GM12872 (cell line): ENCODE measurements at regions not wholly inside any gene's neighbourhood (a gene's known extent, or its start where the extent isn't known, plus 50 kb on each side); places are given as distances from the start of the nearest gene placed in this dataset.

Experiments used
- TF ChIP-seq, protein P1 (sequence below): IDR thresholded peaks from 3 replicates; pipeline ENCODE4 v1.5.1; 2011; ENCODE audit warnings: low read depth, mild to moderate bottlenecking, low read length, moderate library complexity; ENCODE audit not compliant: insufficient read depth

DNA sequence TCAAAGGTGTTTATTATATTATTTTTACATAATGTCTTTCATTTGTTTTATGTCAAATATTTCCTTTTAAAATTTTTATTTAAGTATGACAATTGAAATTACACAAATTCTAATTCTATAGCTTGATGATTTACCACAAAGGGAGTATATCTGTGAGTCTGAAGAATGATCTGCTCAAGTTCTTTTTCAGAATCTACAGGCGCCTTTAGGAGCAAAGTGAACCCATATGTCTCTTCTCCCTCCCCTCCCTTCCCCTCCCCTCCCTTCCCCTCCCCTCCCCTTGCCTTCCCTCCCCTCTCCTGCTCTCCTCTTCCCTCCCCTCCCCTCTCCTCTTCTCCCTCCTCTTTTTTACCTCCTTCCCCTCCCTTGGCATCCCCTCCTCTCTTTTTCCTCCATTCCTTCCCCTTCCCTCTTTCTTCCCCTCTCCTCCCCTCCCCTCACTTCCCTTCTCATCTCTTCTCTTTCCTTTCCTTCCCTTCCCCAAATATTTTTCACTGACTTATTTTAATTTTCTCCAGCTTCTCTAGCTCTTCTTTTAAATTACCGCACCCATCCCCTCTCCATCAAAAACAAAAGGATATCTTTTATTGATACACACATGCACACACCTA is 495.3 kb upstream of the PIK3R1 start:
- TF ChIP-seq, protein P1, sequence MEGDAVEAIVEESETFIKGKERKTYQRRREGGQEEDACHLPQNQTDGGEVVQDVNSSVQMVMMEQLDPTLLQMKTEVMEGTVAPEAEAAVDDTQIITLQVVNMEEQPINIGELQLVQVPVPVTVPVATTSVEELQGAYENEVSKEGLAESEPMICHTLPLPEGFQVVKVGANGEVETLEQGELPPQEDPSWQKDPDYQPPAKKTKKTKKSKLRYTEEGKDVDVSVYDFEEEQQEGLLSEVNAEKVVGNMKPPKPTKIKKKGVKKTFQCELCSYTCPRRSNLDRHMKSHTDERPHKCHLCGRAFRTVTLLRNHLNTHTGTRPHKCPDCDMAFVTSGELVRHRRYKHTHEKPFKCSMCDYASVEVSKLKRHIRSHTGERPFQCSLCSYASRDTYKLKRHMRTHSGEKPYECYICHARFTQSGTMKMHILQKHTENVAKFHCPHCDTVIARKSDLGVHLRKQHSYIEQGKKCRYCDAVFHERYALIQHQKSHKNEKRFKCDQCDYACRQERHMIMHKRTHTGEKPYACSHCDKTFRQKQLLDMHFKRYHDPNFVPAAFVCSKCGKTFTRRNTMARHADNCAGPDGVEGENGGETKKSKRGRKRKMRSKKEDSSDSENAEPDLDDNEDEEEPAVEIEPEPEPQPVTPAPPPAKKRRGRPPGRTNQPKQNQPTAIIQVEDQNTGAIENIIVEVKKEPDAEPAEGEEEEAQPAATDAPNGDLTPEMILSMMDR = no peak

DNA sequence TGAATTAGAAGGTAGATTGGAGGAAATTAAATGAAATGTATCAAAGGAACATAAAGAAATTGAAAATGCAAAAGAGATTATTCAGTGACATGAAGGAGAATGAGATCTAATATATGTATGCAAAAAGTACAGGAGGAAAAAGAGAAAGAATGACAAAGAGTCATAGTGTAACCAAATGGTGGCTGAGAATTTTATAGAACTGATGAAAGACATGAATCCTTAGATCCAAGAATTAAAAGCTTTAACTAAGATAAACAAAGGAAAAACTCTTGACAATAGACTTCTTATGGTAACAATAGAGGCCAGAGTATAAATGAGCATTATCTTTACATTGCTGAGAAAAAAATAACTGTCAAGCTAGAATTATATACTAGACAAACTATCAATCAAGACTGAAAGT is 505.4 kb upstream of the CD180 start:
- TF ChIP-seq, protein P1 = no peak

DNA sequence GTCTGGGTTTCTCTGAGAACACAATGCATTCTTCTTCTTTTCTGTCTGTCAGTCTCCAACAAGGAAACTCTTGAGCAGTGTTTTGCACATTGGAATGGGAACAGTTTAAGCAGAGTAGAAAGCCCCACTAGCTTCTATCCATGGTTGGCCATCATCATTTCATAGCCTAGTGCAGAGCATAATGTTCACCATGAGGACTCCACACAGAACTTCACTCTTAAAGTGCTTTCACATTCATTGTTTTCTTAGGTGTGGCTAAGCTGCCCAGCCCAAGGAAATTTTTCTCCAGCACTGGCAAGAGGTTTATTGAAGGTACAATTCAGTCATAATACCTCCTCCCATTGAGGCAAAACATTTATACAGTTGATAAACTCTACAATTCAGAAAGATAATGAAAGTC is 503.0 kb upstream of the CD180 start:
- TF ChIP-seq, protein P1 = no peak

DNA sequence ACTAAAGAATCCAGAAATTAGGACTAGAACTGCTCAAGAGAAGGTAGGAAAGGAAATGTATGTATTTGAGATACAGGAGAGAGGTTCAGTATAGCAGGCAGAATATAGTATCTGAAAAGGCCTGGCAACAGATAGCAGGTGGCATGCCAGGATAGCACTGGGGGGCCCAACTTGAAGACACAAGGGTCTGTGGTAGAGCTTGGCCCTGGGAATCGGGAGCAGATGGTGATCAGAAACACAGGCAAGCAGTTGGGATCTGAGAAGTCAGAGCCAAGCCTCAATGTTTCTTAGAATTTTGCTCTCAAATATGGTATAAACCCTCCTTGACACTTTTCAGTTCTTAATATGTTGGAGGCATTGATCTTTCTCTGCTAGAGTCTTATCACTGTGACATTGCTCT is 499.8 kb upstream of the CD180 start:
- TF ChIP-seq, protein P1 = no peak

DNA sequence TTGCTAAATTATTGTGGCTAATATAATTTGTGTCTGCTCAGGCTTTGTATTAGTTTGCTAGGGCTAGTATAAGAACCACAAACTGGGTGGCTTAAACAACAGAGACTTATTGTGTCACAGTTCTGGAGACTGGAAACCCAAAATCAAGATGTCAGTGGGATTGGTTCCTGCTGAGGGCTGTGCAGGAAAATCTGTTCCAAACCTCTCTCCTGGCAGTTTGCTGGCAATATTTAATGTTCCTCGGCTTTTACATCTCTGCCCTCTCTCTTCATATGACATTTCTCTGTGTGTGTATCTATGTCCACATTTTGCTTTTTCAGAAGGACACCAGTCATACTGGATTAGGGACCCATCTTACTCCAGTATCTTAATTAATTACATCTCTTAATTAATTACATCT is 498.8 kb upstream of the CD180 start:
- TF ChIP-seq, protein P1 = no peak

DNA sequence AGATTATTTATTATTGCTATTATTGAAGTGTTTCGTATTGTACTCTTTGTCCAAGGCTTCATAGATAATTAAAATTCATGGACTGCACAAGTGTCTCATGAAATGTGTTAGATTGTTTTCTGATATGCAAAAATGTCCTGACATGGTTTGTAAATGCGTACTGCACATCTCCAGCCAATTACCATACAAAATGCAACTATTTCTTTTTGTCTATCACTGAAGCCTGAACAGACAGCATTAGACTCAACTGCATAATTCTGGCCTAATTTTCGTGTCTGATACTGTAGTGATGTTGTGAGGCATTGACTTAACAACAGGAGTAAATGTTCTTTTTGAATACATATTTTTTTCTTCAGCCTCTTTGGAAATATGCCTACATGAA is 498.2 kb upstream of the CD180 start:
- TF ChIP-seq, protein P1 = no peak

DNA sequence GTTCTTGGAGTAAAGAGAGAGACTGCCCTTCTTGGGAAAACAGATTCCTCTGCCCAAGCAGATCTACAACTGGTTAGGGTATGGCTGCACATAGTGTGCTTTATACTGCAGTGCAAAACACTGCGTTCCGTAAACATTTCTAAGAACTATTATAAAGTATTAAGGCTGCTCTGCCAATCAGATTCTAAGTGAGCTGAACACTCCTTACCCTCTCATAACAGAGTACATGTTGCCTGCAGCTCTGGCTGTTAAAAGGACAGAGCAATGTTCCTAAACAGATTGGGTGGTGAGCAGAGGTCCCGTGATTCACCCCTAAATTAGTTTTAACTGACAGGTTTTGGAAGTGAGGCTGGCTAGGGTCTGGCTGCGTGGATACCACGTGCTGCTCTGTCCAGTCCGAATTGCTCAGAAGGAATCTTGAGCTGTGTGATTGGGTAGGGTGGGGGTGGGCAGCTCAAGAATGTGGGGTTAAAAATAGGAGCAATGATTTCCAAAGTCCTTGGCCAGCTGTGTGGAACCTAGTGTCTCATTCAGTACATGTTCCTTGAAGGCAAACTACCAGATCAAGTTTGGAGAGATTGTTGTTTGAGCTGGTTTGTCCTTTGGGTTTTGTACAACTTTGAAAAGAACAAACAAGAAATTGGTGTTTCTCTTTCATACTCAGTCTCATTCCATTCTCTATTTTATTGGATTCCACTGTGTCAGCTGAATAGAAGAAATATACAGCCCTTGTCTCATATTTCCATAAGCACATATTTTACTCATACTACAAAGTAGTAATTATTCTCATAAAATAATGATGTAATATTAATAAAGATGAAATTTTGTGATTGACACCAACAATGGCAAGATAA is 497.6 kb upstream of the CD180 start:
- TF ChIP-seq, protein P1 = no peak
